GM06990 (cell line): ENCODE measurements at regions not wholly inside any gene's neighbourhood (a gene's known extent, or its start where the extent isn't known, plus 50 kb on each side); places are given as distances from the start of the nearest gene placed in this dataset.

ENCODE experiments used
- DNase-seq: peaks from one replicate; pipeline ENCODE4 v3.0.0-alpha.2; 2011; ENCODE audit not compliant: insufficient read length; ENCODE audit errors: extremely low read depth
- H3K27me3 ChIP-seq: replicated peaks from 2 replicates; pipeline ENCODE4 v1.6.0; 2011; ENCODE audit warnings: low read length; ENCODE audit not compliant: control insufficient read depth, insufficient read depth
- H3K36me3 ChIP-seq: 2 replicates; pipeline ENCODE4 v1.5.1; 2011; ENCODE audit warnings: low read length; ENCODE audit not compliant: control insufficient read depth, insufficient read depth
- H3K4me3 ChIP-seq: replicated peaks from 2 replicates; pipeline ENCODE4 v1.5.1; 2011; ENCODE audit warnings: low read depth, mild to moderate bottlenecking, control low read depth, low read length
- CTCF ChIP-seq: IDR thresholded peaks from 2 replicates; pipeline ENCODE4 v1.5.1; 2011; ENCODE audit warnings: low read length, control low read depth, mild to moderate bottlenecking, inconsistent platforms; ENCODE audit not compliant: insufficient read depth, poor library complexity, severe bottlenecking

- TF ChIP-seq CTCF = peak; percentile 54
- H3K4me3 ChIP-seq = no peak overlapping the region
- no peaks in the 10 kb centered on the region for H3K36me3 ChIP-seq
- H3K27me3 ChIP-seq = no peaks in the 10 kb centered on the region
- DNase-seq = no peak
These were observed 166.7 kb downstream of the ADGRL4 start for GRCh38 chr1:78839704-78840277.
